ENCODE measurements at regions not wholly inside any gene's neighbourhood (a gene's known extent, or its start where the extent isn't known, plus 50 kb on each side); places are given as distances from the start of the nearest gene placed in this dataset.

GRCh38 chr7:122211362-122211761, 67.3 kb upstream of the AASS start:
- no peak overlapping the region for H3K27ac ChIP-seq (ENCODE audit: low read depth, low read length, poor library complexity, severe bottlenecking)
- no peaks in the 10 kb centered on the region for H3K36me3 ChIP-seq (ENCODE audit: insufficient read depth, low read length)
- TF ChIP-seq EZH2phosphoT487 (IDR thresholded peaks at IDR 0.05; ENCODE audit: borderline replicate concordance, low read depth, low read length) (no peak), CTCF (conservative IDR thresholded peaks at IDR 0.05; ENCODE audit: low read length) (no peak)
- no peaks in the 10 kb centered on the region for H3K79me2 ChIP-seq (ENCODE audit: insufficient read depth, low read depth, low read length)
- no peak overlapping the region for H3K4me2 ChIP-seq (ENCODE audit: low read length)
- H3K4me3 ChIP-seq (ENCODE audit: low read depth, low read length, poor library complexity, severe bottlenecking), result no peak overlapping the region
- H3K4me1 ChIP-seq (ENCODE audit: insufficient read depth, low read length, poor library complexity, severe bottlenecking), result no peaks in the 10 kb centered on the region
- no peaks in the 10 kb centered on the region for H3K9me3 ChIP-seq (ENCODE audit: low read length)
- BruUV-seq (replicated peaks), result no TSS peak
- no peaks in the 10 kb centered on the region for H4K20me1 ChIP-seq (ENCODE audit: insufficient read depth, low read length)
- H3K9me2 ChIP-seq (ENCODE audit: insufficient read depth, low read length), result no peaks in the 10 kb centered on the region
- intact Hi-C loops (cut with micrococcal nuclease; ENCODE audit: unreplicated experiment), result no loop called here
- CTCF ChIA-PET (ENCODE audit: unreplicated experiment), result no interaction called here
- H2AFZ ChIP-seq (ENCODE audit: low read length), result no peak overlapping the region
- no peak for DNase-seq (ENCODE audit: low spot score)
- POLR2A ChIA-PET, result no interaction called here

GRCh38 chr7:122206985-122207384, 62.9 kb upstream of the AASS start:
- no peak for TF ChIP-seq EZH2phosphoT487 (IDR thresholded peaks at IDR 0.05; ENCODE audit: borderline replicate concordance, low read depth, low read length)
- no peak for TF ChIP-seq CTCF (conservative IDR thresholded peaks at IDR 0.05; ENCODE audit: low read length)
- Histone ChIP-seq H3K79me2 (ENCODE audit: insufficient read depth, low read depth, low read length) (no peaks in the 10 kb centered on the region), H3K4me1 (ENCODE audit: insufficient read depth, low read length, poor library complexity, severe bottlenecking) (no peaks in the 10 kb centered on the region), H3K4me2 (ENCODE audit: low read length) (no peak overlapping the region), H3K36me3 (ENCODE audit: insufficient read depth, low read length) (no peaks in the 10 kb centered on the region), H4K20me1 (ENCODE audit: insufficient read depth, low read length) (no peaks in the 10 kb centered on the region), H3K9me3 (ENCODE audit: low read length) (no peaks in the 10 kb centered on the region), H3K9me2 (ENCODE audit: insufficient read depth, low read length) (no peaks in the 10 kb centered on the region), H2AFZ (ENCODE audit: low read length) (no peak overlapping the region), H3K4me3 (ENCODE audit: low read depth, low read length, poor library complexity, severe bottlenecking) (no peak overlapping the region), H3K27ac (ENCODE audit: low read depth, low read length, poor library complexity, severe bottlenecking) (no peak overlapping the region)
- no TSS peak for BruUV-seq (replicated peaks)
- POLR2A ChIA-PET, result no interaction called here
- DNase-seq (ENCODE audit: low spot score), result no peak
- CTCF ChIA-PET (ENCODE audit: unreplicated experiment), result no interaction called here
- intact Hi-C loops (cut with micrococcal nuclease; ENCODE audit: unreplicated experiment), result no loop called here

GRCh38 chr7:122203814-122204213, 59.8 kb upstream of the AASS start:
- no peak overlapping the region for H3K4me3 ChIP-seq (ENCODE audit: low read depth, low read length, poor library complexity, severe bottlenecking)
- no peaks in the 10 kb centered on the region for H3K79me2 ChIP-seq (ENCODE audit: insufficient read depth, low read depth, low read length)
- H3K27ac ChIP-seq (ENCODE audit: low read depth, low read length, poor library complexity, severe bottlenecking), result no peak overlapping the region
- H4K20me1 ChIP-seq (ENCODE audit: insufficient read depth, low read length), result no peaks in the 10 kb centered on the region
- H3K9me2 ChIP-seq (ENCODE audit: insufficient read depth, low read length), result no peaks in the 10 kb centered on the region
- no peaks in the 10 kb centered on the region for H3K36me3 ChIP-seq (ENCODE audit: insufficient read depth, low read length)
- ChIA-PET POLR2A (interaction anchor here (0.5 kb wide), 1 partner anchor 9 kb away, joined by 4 read pairs; no protein-coding TSS in a partner anchor), CTCF (ENCODE audit: unreplicated experiment) (no interaction called here)
- TF ChIP-seq EZH2phosphoT487 (IDR thresholded peaks at IDR 0.05; ENCODE audit: borderline replicate concordance, low read depth, low read length) (no peak), CTCF (conservative IDR thresholded peaks at IDR 0.05; ENCODE audit: low read length) (no peak)
- no TSS peak for BruUV-seq (replicated peaks)
- no peak for DNase-seq (ENCODE audit: low spot score)
- H2AFZ ChIP-seq (ENCODE audit: low read length), result no peak overlapping the region
- H3K4me2 ChIP-seq (ENCODE audit: low read length), result no peak overlapping the region
- intact Hi-C loops (cut with micrococcal nuclease; ENCODE audit: unreplicated experiment), result no loop called here
- H3K9me3 ChIP-seq (ENCODE audit: low read length), result no peaks in the 10 kb centered on the region
- H3K4me1 ChIP-seq (ENCODE audit: insufficient read depth, low read length, poor library complexity, severe bottlenecking), result no peaks in the 10 kb centered on the region

Data from OCI-LY7 (cell line).